Stimulated activated CD4-positive, alpha-beta T cell treated with anti-CD3 and anti-CD28 coated beads, Interleukin-12 subunit alpha, Interleukin-12 subunit beta, amount 100 ng/mL, for 4 hours (primary cell): ENCODE measurements at regions not wholly inside any gene's neighbourhood (a gene's known extent, or its start where the extent isn't known, plus 50 kb on each side); places are given as distances from the start of the nearest gene placed in this dataset.
"Not testable (repeated sequence)": the region's sequence is repeated elsewhere in the genome, so short reads cannot be mapped to it uniquely, and the experiment has no call there.

Experiments used
- DNase-seq: peaks from one replicate; pipeline ENCODE4 v3.0.0-alpha.2; 2020

- DNase-seq = no peak
Measured at GRCh38 chr7:106522696-106523095, 138.3 kb downstream of the CCDC71L start.

GRCh38 chr7:106521541-106521940 lies 139.4 kb downstream of the CCDC71L start:
- DNase-seq = no peak

- no peak for DNase-seq
Measured at GRCh38 chr7:106520962-106521514, 139.9 kb downstream of the CCDC71L start.

GRCh38 chr7:106518967-106519366 lies 142.0 kb downstream of the CCDC71L start:
- no peak for DNase-seq

GRCh38 chr7:106518239-106518638 lies 142.7 kb downstream of the CCDC71L start:
- DNase-seq = no peak

GRCh38 chr7:106517508-106517907 lies 143.4 kb downstream of the CCDC71L start:
- no peak for DNase-seq

GRCh38 chr7:106515321-106515720 lies 145.6 kb downstream of the CCDC71L start:
- DNase-seq = no peak

- DNase-seq = no peak
Measured at GRCh38 chr7:106514881-106515280, 146.1 kb downstream of the CCDC71L start.

- DNase-seq = no peak
Measured at GRCh38 chr7:106512217-106512616, 148.7 kb downstream of the CCDC71L start.

- DNase-seq = no peak
Measured at GRCh38 chr7:106504645-106505044, 156.3 kb downstream of the CCDC71L start.

- DNase-seq = no peak
Measured at GRCh38 chr7:106504207-106504606, 156.8 kb downstream of the CCDC71L start.

- DNase-seq = no peak
Measured at GRCh38 chr7:106503626-106504025, 157.3 kb downstream of the CCDC71L start.

- DNase-seq = no peak
Measured at GRCh38 chr7:106501605-106502580, 159.1 kb downstream of the CCDC71L start.

- DNase-seq = no peak
Measured at GRCh38 chr7:106499897-106500296, 161.1 kb downstream of the CCDC71L start.

GRCh38 chr7:106498005-106498404 lies 163.0 kb downstream of the CCDC71L start:
- not testable (repeated sequence) for DNase-seq

GRCh38 chr7:106493041-106493731 lies 167.8 kb downstream of the CCDC71L start:
- no peak for DNase-seq

GRCh38 chr7:106488465-106488864 lies 172.5 kb downstream of the CCDC71L start:
- DNase-seq = no peak

GRCh38 chr7:106487892-106488291 lies 173.1 kb downstream of the CCDC71L start:
- DNase-seq = no peak

- DNase-seq = no peak
Measured at GRCh38 chr7:106486331-106486730, 174.6 kb downstream of the CCDC71L start.

- no peak for DNase-seq
Measured at GRCh38 chr7:106485919-106486318, 175.0 kb downstream of the CCDC71L start.

GRCh38 chr7:106485031-106485551 lies 175.9 kb downstream of the CCDC71L start:
- no peak for DNase-seq

- DNase-seq = no peak
Measured at GRCh38 chr7:106484562-106484961, 176.4 kb downstream of the CCDC71L start.

- DNase-seq = no peak
Measured at GRCh38 chr7:106482091-106482490, 178.9 kb downstream of the CCDC71L start.
